ENCODE measurements at regions not wholly inside any gene's neighbourhood (a gene's known extent, or its start where the extent isn't known, plus 50 kb on each side); places are given as distances from the start of the nearest gene placed in this dataset.

DNA sequence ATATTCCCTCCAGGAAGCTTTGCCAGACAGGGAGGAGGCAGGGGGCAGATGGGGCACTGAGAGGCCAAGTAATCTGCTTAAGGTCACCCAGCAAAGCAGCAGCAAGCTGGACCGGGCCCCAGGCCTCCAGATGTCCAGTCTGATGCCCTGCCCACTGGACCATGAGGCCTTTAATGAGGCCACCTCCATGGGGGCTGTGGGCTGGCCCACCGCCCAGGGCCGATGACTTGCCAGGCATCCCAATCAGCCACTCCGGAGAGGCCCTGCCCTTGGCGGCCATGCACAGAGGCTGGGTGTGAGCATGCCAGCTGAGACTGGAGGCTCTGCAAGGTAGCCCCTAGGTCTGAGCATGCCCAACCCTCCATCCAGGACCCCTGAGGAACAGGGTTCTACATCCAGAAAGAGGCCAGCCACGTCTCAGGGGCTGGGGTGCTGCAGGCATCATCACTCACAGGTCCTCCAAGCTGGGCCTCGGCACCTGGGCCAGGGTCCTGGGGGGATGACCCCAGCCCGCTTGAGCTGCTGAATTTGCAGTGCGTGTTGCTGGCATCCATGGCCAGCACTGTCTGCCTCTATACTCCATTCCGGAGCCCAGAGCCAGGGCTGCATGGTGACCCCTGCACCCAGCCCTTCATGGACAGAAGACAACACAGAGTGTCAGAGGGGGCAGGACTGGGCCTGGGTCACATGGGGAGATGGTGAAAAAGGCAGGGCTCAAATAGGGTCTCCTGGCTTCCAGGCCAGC is 164.2 kb downstream of the INHBB start:
- no peaks in the 10 kb centered on the region for H3K27me3 ChIP-seq (ENCODE audit: control insufficient read depth, low read length)
- H3K4me1 ChIP-seq (ENCODE audit: control insufficient read depth, low read length), result no peaks in the 10 kb centered on the region
- H3K9me2 ChIP-seq (replicated peaks; ENCODE audit: control insufficient read depth, low read length), result no peaks in the 10 kb centered on the region
- no peaks in the 10 kb centered on the region for H3K9me3 ChIP-seq (ENCODE audit: control insufficient read depth, insufficient read depth, low read length)
- H3K79me2 ChIP-seq (ENCODE audit: control insufficient read depth, low read length), result no peaks in the 10 kb centered on the region
- no peak overlapping the region for H3K4me2 ChIP-seq (ENCODE audit: low read length)
- no peaks in the 10 kb centered on the region for H4K20me1 ChIP-seq (ENCODE audit: control insufficient read depth, insufficient read depth, low read depth, low read length)
- H3F3A ChIP-seq (ENCODE audit: control insufficient read depth, insufficient read depth), result no peaks in the 10 kb centered on the region
- H3K27ac ChIP-seq (ENCODE audit: low read depth, low read length), result no peak overlapping the region
- H3K4me3 ChIP-seq (ENCODE audit: low read length), result no peak overlapping the region
- H3K36me3 ChIP-seq (ENCODE audit: control insufficient read depth, low read length), result no peaks in the 10 kb centered on the region
- TF ChIP-seq EZH2phosphoT487 (IDR thresholded peaks at IDR 0.05; ENCODE audit: borderline replicate concordance, low read length) (no peak), CTCF (IDR thresholded peaks at IDR 0.05; ENCODE audit: low read depth, low read length, poor library complexity, severe bottlenecking) (no peak)

GRCh38 chr2:120510751-120511395 is 164.9 kb downstream of the INHBB start:
- Histone ChIP-seq H3F3A (ENCODE audit: control insufficient read depth, insufficient read depth) (no peaks in the 10 kb centered on the region), H3K9me3 (ENCODE audit: control insufficient read depth, insufficient read depth, low read length) (no peaks in the 10 kb centered on the region), H3K9me2 (replicated peaks; ENCODE audit: control insufficient read depth, low read length) (no peaks in the 10 kb centered on the region), H3K4me2 (ENCODE audit: low read length) (no peak overlapping the region), H3K27me3 (ENCODE audit: control insufficient read depth, low read length) (no peaks in the 10 kb centered on the region), H3K4me3 (ENCODE audit: low read length) (no peak overlapping the region), H3K27ac (ENCODE audit: low read depth, low read length) (no peak overlapping the region), H3K79me2 (ENCODE audit: control insufficient read depth, low read length) (no peaks in the 10 kb centered on the region), H3K4me1 (ENCODE audit: control insufficient read depth, low read length) (no peaks in the 10 kb centered on the region), H3K36me3 (ENCODE audit: control insufficient read depth, low read length) (no peaks in the 10 kb centered on the region), H4K20me1 (ENCODE audit: control insufficient read depth, insufficient read depth, low read depth, low read length) (no peaks in the 10 kb centered on the region)
- TF ChIP-seq CTCF (IDR thresholded peaks at IDR 0.05; ENCODE audit: low read depth, low read length, poor library complexity, severe bottlenecking) (no peak), EZH2phosphoT487 (IDR thresholded peaks at IDR 0.05; ENCODE audit: borderline replicate concordance, low read length) (no peak)

- Histone ChIP-seq H4K20me1 (ENCODE audit: control insufficient read depth, insufficient read depth, low read depth, low read length) (no peaks in the 10 kb centered on the region), H3K9me2 (replicated peaks; ENCODE audit: control insufficient read depth, low read length) (no peaks in the 10 kb centered on the region), H3K4me1 (ENCODE audit: control insufficient read depth, low read length) (no peaks in the 10 kb centered on the region), H3K4me2 (ENCODE audit: low read length) (no peak overlapping the region), H3K27me3 (ENCODE audit: control insufficient read depth, low read length) (no peaks in the 10 kb centered on the region), H3K27ac (ENCODE audit: low read depth, low read length) (no peak overlapping the region), H3K4me3 (ENCODE audit: low read length) (no peak overlapping the region), H3K9me3 (ENCODE audit: control insufficient read depth, insufficient read depth, low read length) (no peaks in the 10 kb centered on the region), H3K36me3 (ENCODE audit: control insufficient read depth, low read length) (no peaks in the 10 kb centered on the region), H3F3A (ENCODE audit: control insufficient read depth, insufficient read depth) (no peaks in the 10 kb centered on the region), H3K79me2 (ENCODE audit: control insufficient read depth, low read length) (no peaks in the 10 kb centered on the region)
- TF ChIP-seq CTCF (IDR thresholded peaks at IDR 0.05; ENCODE audit: low read depth, low read length, poor library complexity, severe bottlenecking), result no peak
- TF ChIP-seq EZH2phosphoT487 (IDR thresholded peaks at IDR 0.05; ENCODE audit: borderline replicate concordance, low read length), result no peak
Measured at GRCh38 chr2:120511536-120511935, 165.6 kb downstream of the INHBB start.
